HEK293 (cell line): ENCODE measurements at regions not wholly inside any gene's neighbourhood (a gene's known extent, or its start where the extent isn't known, plus 50 kb on each side); places are given as distances from the start of the nearest gene placed in this dataset.
"Not testable (repeated sequence)": the region's sequence is repeated elsewhere in the genome, so short reads cannot be mapped to it uniquely, and the experiment has no call there.

Source experiments
- ATF2 ChIP-seq: fragments of 450-650 bp; formaldehyde crosslinking; IDR thresholded peaks from 2 replicates; pipeline ENCODE4 v1.5.1; 2016; ENCODE audit warnings: missing biosample characterization, missing genetic modification characterization, low read depth
- BCL11A ChIP-seq: fragments of 450-650 bp; formaldehyde crosslinking; IDR thresholded peaks from 2 replicates; pipeline ENCODE4 v1.5.1; 2016; ENCODE audit warnings: low read depth, missing biosample characterization, missing genetic modification characterization
- CTCF ChIP-seq: fragments of 450-650 bp; formaldehyde crosslinking; IDR thresholded peaks from 2 replicates; pipeline ENCODE4 v1.5.1; 2016; ENCODE audit warnings: missing biosample characterization, missing genetic modification characterization
- PBX3 ChIP-seq: sonication (generic); formaldehyde crosslinking; IDR thresholded peaks from 2 replicates; pipeline ENCODE4 v1.8.1; 2022; ENCODE audit warnings: mild to moderate bottlenecking, moderate library complexity, missing genetic modification reagents
- TRIM28 ChIP-seq: IDR thresholded peaks from 2 replicates; pipeline ENCODE4 v1.6.1; 2011; ENCODE audit warnings: low read length, control low read depth, borderline replicate concordance
- ZBTB10 ChIP-seq: fragments of 450-650 bp; formaldehyde crosslinking; IDR thresholded peaks from 2 replicates; pipeline ENCODE4 v1.5.1; 2016; ENCODE audit warnings: missing biosample characterization, missing genetic modification characterization
- ZFP41 ChIP-seq: fragments of 450-650 bp; formaldehyde crosslinking; IDR thresholded peaks from 2 replicates; pipeline ENCODE4 v1.5.1; 2016; ENCODE audit warnings: missing biosample characterization, missing genetic modification characterization, borderline replicate concordance
- ZNF121 ChIP-seq: fragments of 450-650 bp; formaldehyde crosslinking; IDR thresholded peaks from 2 replicates; pipeline ENCODE4 v1.5.1; 2016; ENCODE audit warnings: missing biosample characterization, missing genetic modification characterization
- ZNF26 ChIP-seq: fragments of 450-650 bp; formaldehyde crosslinking; IDR thresholded peaks from 2 replicates; pipeline ENCODE4 v1.5.1; 2016; ENCODE audit warnings: missing biosample characterization, missing genetic modification characterization
- ZNF274 ChIP-seq, 2 experiments: fragments of 200-500 bp in 1 of 2; fragments of 450-650 bp in 1 of 2; sonication (Bioruptor generic) in 1 of 2; formaldehyde crosslinking in 1 of 2; IDR thresholded peaks; 2 replicates each; pipeline versions ENCODE4 v1.5.1 to v1.6.1; 2014 to 2016; ENCODE audit warnings: borderline replicate concordance in 1 of 2, inconsistent platforms in 1 of 2, low read length in 1 of 2, missing biosample characterization in 1 of 2, missing genetic modification characterization in 1 of 2
- ZNF670 ChIP-seq: fragments of 450-650 bp; formaldehyde crosslinking; IDR thresholded peaks from 2 replicates; pipeline ENCODE4 v1.5.1; 2016; ENCODE audit warnings: missing biosample characterization, missing genetic modification characterization, low read depth

- not testable (repeated sequence) for TF ChIP-seq CTCF (tag by site-specific recombination); PBX3 (CRISPR knock-in tag); ZNF121 (tag by site-specific recombination); ZNF26; ZNF670; TRIM28; ATF2 (tag by site-specific recombination); ZNF274 (IDR thresholded peaks at IDR 0.05; ENCODE audit: low read length); ZNF274 (tag by site-specific recombination; IDR thresholded peaks at IDR 0.05; ENCODE audit: borderline replicate concordance); ZBTB10 (tag by site-specific recombination); BCL11A; ZFP41 (tag by site-specific recombination)
Observed at GRCh38 chr16:22589757-22590156, 79.1 kb downstream of the NPIPB5 start.
